Peyer's patch (tissue), 4 donors: ENCODE measurements at regions not wholly inside any gene's neighbourhood (a gene's known extent, or its start where the extent isn't known, plus 50 kb on each side); places are given as distances from the start of the nearest gene placed in this dataset.

ENCODE experiments used
- DNase-seq, 3 donors: peaks; one replicate each; pipeline ENCODE4 v3.0.0-alpha.2; 2017 to 2019
- H3K27ac ChIP-seq, 4 donors: fragments of 200-600 bp; sonication (generic); one replicate each; pipeline ENCODE4 v1.5.1; 2016 to 2019
- H3K27me3 ChIP-seq, 2 donors: fragments of 200-600 bp; sonication (generic); one replicate each; pipeline ENCODE4 v1.5.1; 2019
- H3K36me3 ChIP-seq, 3 donors: fragments of 200-600 bp; sonication (generic); one replicate each; pipeline ENCODE4 v1.5.1; 2016 to 2019
- H3K4me1 ChIP-seq, 4 donors: fragments of 200-600 bp; sonication (generic); one replicate each; pipeline ENCODE4 v1.5.1; 2016 to 2019
- H3K4me3 ChIP-seq, 4 donors: fragments of 200-600 bp; sonication (generic); 1 replicate in 3 of 4; 2 replicates in 1 of 4; pipeline ENCODE4 v1.5.1; 2016 to 2019; ENCODE audit warnings: mild to moderate bottlenecking in 1 of 4
- H3K9me3 ChIP-seq, 4 donors: fragments of 200-600 bp; sonication (generic); one replicate each; pipeline ENCODE4 v1.5.1; 2016 to 2019; ENCODE audit warnings: mild to moderate bottlenecking in 1 of 4
- CTCF ChIP-seq, 6 experiments: fragments of 450-650 bp in 4 of 6; fragments of 200-600 bp in 2 of 6; sonication (generic) in 1 of 6; IDR thresholded peaks; one replicate each; pipeline ENCODE4 v1.5.1; 2017 to 2019; ENCODE audit warnings: antibody characterized with exemption in 6 of 6, mild to moderate bottlenecking in 3 of 6, moderate library complexity in 1 of 6
- POLR2A ChIP-seq, 2 donors: fragments of 450-650 bp; IDR thresholded peaks; one replicate each; pipeline ENCODE4 v1.5.1; 2017; ENCODE audit warnings: antibody characterized with exemption in 2 of 2, mild to moderate bottlenecking in 2 of 2, moderate library complexity in 2 of 2

GRCh38 chr4:96912716-96913115 lies 1072.8 kb downstream of the PDHA2 start:
- no peaks in the 10 kb centered on the region for H3K36me3 ChIP-seq
- no peak overlapping the region for H3K27ac ChIP-seq
- H3K9me3 ChIP-seq: no peaks in the 10 kb centered on the region
- no peak for TF ChIP-seq CTCF (IDR thresholded peaks at IDR 0.05)
- DNase-seq: no peak
- no peaks in the 10 kb centered on the region for H3K27me3 ChIP-seq
- no peaks in the 10 kb centered on the region for H3K4me1 ChIP-seq
- H3K4me3 ChIP-seq: no peak overlapping the region

GRCh38 chr4:96913441-96914080 lies 1073.7 kb downstream of the PDHA2 start:
- no peak for DNase-seq
- H3K27me3 ChIP-seq: no peaks in the 10 kb centered on the region
- H3K4me1 ChIP-seq: no peaks in the 10 kb centered on the region
- H3K27ac ChIP-seq: no peak overlapping the region
- H3K4me3 ChIP-seq: no peak overlapping the region
- TF ChIP-seq POLR2A (IDR thresholded peaks at IDR 0.05): no peak
- H3K9me3 ChIP-seq: no peaks in the 10 kb centered on the region
- no peaks in the 10 kb centered on the region for H3K36me3 ChIP-seq

GRCh38 chr4:96916711-96917110 lies 1076.8 kb downstream of the PDHA2 start:
- H3K4me1 ChIP-seq: no peaks in the 10 kb centered on the region

GRCh38 chr4:96936886-96937285 lies 1097.0 kb downstream of the PDHA2 start:
- no peaks in the 10 kb centered on the region for H3K4me1 ChIP-seq
- no peak overlapping the region for H3K4me3 ChIP-seq
- no peak for DNase-seq
- no peaks in the 10 kb centered on the region for H3K27me3 ChIP-seq
- H3K36me3 ChIP-seq: no peaks in the 10 kb centered on the region
- no peak for TF ChIP-seq POLR2A (IDR thresholded peaks at IDR 0.05)
- TF ChIP-seq CTCF (IDR thresholded peaks at IDR 0.05): no peak
- H3K27ac ChIP-seq: no peak overlapping the region
- H3K9me3 ChIP-seq: no peaks in the 10 kb centered on the region

More at GRCh38 chr4:96916711-96917110, 1076.8 kb downstream of the PDHA2 start:
- Histone ChIP-seq H3K36me3 (no peaks in the 10 kb centered on the region), H3K4me3 (no peak overlapping the region), H3K27ac (no peak overlapping the region), H3K27me3 (no peaks in the 10 kb centered on the region), H3K9me3 (no peaks in the 10 kb centered on the region)
- TF ChIP-seq CTCF (IDR thresholded peaks at IDR 0.05): no peak
- TF ChIP-seq POLR2A (IDR thresholded peaks at IDR 0.05): no peak
- DNase-seq: no peak

GRCh38 chr4:96946552-96946951 lies 1106.7 kb downstream of the PDHA2 start:
- Histone ChIP-seq H3K36me3 (no peaks in the 10 kb centered on the region), H3K4me1 (no peaks in the 10 kb centered on the region), H3K27ac (no peak overlapping the region), H3K9me3 (no peaks in the 10 kb centered on the region), H3K27me3 (no peaks in the 10 kb centered on the region), H3K4me3 (no peak overlapping the region)
- no peak for DNase-seq
- TF ChIP-seq CTCF (IDR thresholded peaks at IDR 0.05): no peak
- no peak for TF ChIP-seq POLR2A (IDR thresholded peaks at IDR 0.05)

- Histone ChIP-seq H3K4me1 (no peaks in the 10 kb centered on the region), H3K27ac (no peak overlapping the region), H3K36me3 (no peaks in the 10 kb centered on the region), H3K9me3 (no peaks in the 10 kb centered on the region), H3K4me3 (no peak overlapping the region), H3K27me3 (no peaks in the 10 kb centered on the region)
- TF ChIP-seq CTCF (IDR thresholded peaks at IDR 0.05) (no peak), POLR2A (IDR thresholded peaks at IDR 0.05) (no peak)
- no peak for DNase-seq
Measured at GRCh38 chr4:96952610-96953009, 1112.7 kb downstream of the PDHA2 start.
